Neural cell (in vitro differentiated cells): ENCODE measurements at regions not wholly inside any gene's neighbourhood (a gene's known extent, or its start where the extent isn't known, plus 50 kb on each side); places are given as distances from the start of the nearest gene placed in this dataset.

Experiments
- H2AFZ ChIP-seq: fragments of 200-600, 300-800 bp; sonication (generic), shearing (Covaris generic); 2 replicates; pipeline ENCODE4 v1.6.0; 2014; ENCODE audit warnings: low read depth, mild to moderate bottlenecking, antibody characterized with exemption, low read length, moderate library complexity
- H3F3A ChIP-seq: fragments of 200-600 bp; shearing (Covaris generic); 2 replicates; pipeline ENCODE4 v1.6.1; 2016; ENCODE audit warnings: mild to moderate bottlenecking, moderate library complexity, mixed read lengths, antibody characterized with exemption, low read length; ENCODE audit not compliant: insufficient read depth, poor library complexity, severe bottlenecking
- H3K27ac ChIP-seq: fragments of 200-600, 300-800 bp; sonication (generic), shearing (Covaris generic); 2 replicates; pipeline ENCODE4 v1.5.1; 2014; ENCODE audit warnings: mild to moderate bottlenecking, low read length, moderate library complexity
- H3K27me3 ChIP-seq: fragments of 300-800, 200-600 bp; sonication (generic), shearing (Covaris generic); 2 replicates; pipeline ENCODE4 v1.6.0; 2014; ENCODE audit warnings: mild to moderate bottlenecking, low read depth, low read length, moderate library complexity; ENCODE audit not compliant: insufficient read depth
- H3K36me3 ChIP-seq: fragments of 300-800, 200-600 bp; sonication (generic), shearing (Covaris generic); 2 replicates; pipeline ENCODE4 v1.5.1; 2014; ENCODE audit warnings: mild to moderate bottlenecking, antibody characterized with exemption, low read length, moderate library complexity; ENCODE audit not compliant: insufficient read depth
- H3K4me2 ChIP-seq: fragments of 300-800, 200-600 bp; sonication (generic), shearing (Covaris generic); 2 replicates; pipeline ENCODE4 v1.6.0; 2014; ENCODE audit warnings: mild to moderate bottlenecking, low read length
- H3K4me3 ChIP-seq: fragments of 300-800, 200-600 bp; sonication (generic), shearing (Covaris generic); 2 replicates; pipeline ENCODE4 v1.5.1; 2014; ENCODE audit warnings: mild to moderate bottlenecking, low read length, moderate library complexity
- H3K79me2 ChIP-seq: fragments of 200-600 bp; shearing (Covaris generic); replicated peaks from 2 replicates; pipeline ENCODE4 v1.6.0; 2014; ENCODE audit warnings: mild to moderate bottlenecking, low read length, moderate library complexity; ENCODE audit not compliant: insufficient read depth
- H3K9ac ChIP-seq: fragments of 300-800, 200-600 bp; sonication (generic), shearing (Covaris generic); 2 replicates; pipeline ENCODE4 v1.6.1; 2016; ENCODE audit warnings: mild to moderate bottlenecking, low read length, mixed read lengths
- H3K9me2 ChIP-seq: fragments of 200-600 bp; shearing (Covaris generic); 2 replicates; pipeline ENCODE4 v1.6.1; 2016; ENCODE audit warnings: mild to moderate bottlenecking, low read length, mixed read lengths; ENCODE audit not compliant: insufficient read depth
- H3K9me3 ChIP-seq: fragments of 200-600, 300-800 bp; sonication (generic), shearing (Covaris generic); 2 replicates; pipeline ENCODE4 v1.6.1; 2016; ENCODE audit warnings: mild to moderate bottlenecking, mixed run types, low read length, moderate library complexity, mixed read lengths
- H4K20me1 ChIP-seq: fragments of 200-600 bp; shearing (Covaris generic); 2 replicates; pipeline ENCODE4 v1.6.1; 2016; ENCODE audit warnings: mild to moderate bottlenecking, mixed run types; ENCODE audit not compliant: insufficient read depth
- CTCF ChIP-seq: fragments of 450-650 bp; IDR thresholded peaks from 2 replicates; pipeline ENCODE4 v1.5.1; 2014; ENCODE audit warnings: antibody characterized with exemption, mild to moderate bottlenecking, moderate library complexity; ENCODE audit not compliant: poor library complexity, severe bottlenecking
- EP300 ChIP-seq: fragments of 450-650 bp; conservative IDR thresholded peaks from 2 replicates; pipeline ENCODE4 v1.6.1; 2014; ENCODE audit warnings: antibody characterized with exemption, mild to moderate bottlenecking, moderate library complexity; ENCODE audit not compliant: poor library complexity, severe bottlenecking
- EZH2 ChIP-seq: fragments of 200-600, 300-800 bp; shearing (Covaris generic), sonication (generic); IDR thresholded peaks from 2 replicates; pipeline ENCODE4 v1.6.1; 2014; ENCODE audit warnings: antibody characterized with exemption, low read length, borderline replicate concordance, mild to moderate bottlenecking; ENCODE audit not compliant: insufficient read depth, poor library complexity, severe bottlenecking
- MXI1 ChIP-seq: fragments of 450-650 bp; conservative IDR thresholded peaks from 2 replicates; pipeline ENCODE4 v1.6.1; 2014; ENCODE audit warnings: antibody characterized with exemption, mild to moderate bottlenecking; ENCODE audit not compliant: poor library complexity, severe bottlenecking
- POLR2AphosphoS5 ChIP-seq: IDR thresholded peaks from 2 replicates; pipeline ENCODE4 v1.6.1; 2012
- RAD21 ChIP-seq: fragments of 450-650 bp; conservative IDR thresholded peaks from 2 replicates; pipeline ENCODE4 v1.6.1; 2014; ENCODE audit warnings: antibody characterized with exemption, mild to moderate bottlenecking, moderate library complexity
- SMC3 ChIP-seq: fragments of 450-650 bp; conservative IDR thresholded peaks from 2 replicates; pipeline ENCODE4 v1.6.1; 2014; ENCODE audit warnings: antibody characterized with exemption, mild to moderate bottlenecking, moderate library complexity; ENCODE audit not compliant: poor library complexity
- TAF1 ChIP-seq: IDR thresholded peaks from 2 replicates; pipeline ENCODE4 v1.6.1; 2012; ENCODE audit warnings: low read depth
- TF ChIP-seq, protein P1 (sequence below): IDR thresholded peaks from 2 replicates; pipeline ENCODE4 v1.6.1; 2012; ENCODE audit warnings: borderline replicate concordance

GRCh38 chr1:218700666-218701065, 355.5 kb downstream of the TGFB2 start:
- Histone ChIP-seq H3K36me3 (no peaks in the 10 kb centered on the region), H3K9me3 (no peaks in the 10 kb centered on the region), H3K4me2 (no peak overlapping the region), H2AFZ (no peak overlapping the region), H3K27ac (no peak overlapping the region), H4K20me1 (no peaks in the 10 kb centered on the region), H3K9ac (no peak overlapping the region), H3K4me3 (no peak overlapping the region), H3K27me3 (no peaks in the 10 kb centered on the region), H3F3A (no peaks in the 10 kb centered on the region), H3K9me2 (no peaks in the 10 kb centered on the region), H3K79me2 (no peaks in the 10 kb centered on the region)
- no peak for TF ChIP-seq TAF1
- no peak for TF ChIP-seq CTCF
- TF ChIP-seq EP300: no peak
- no peak for TF ChIP-seq SMC3
- TF ChIP-seq RAD21: no peak
- no peak for TF ChIP-seq POLR2AphosphoS5
- TF ChIP-seq, protein P1, sequence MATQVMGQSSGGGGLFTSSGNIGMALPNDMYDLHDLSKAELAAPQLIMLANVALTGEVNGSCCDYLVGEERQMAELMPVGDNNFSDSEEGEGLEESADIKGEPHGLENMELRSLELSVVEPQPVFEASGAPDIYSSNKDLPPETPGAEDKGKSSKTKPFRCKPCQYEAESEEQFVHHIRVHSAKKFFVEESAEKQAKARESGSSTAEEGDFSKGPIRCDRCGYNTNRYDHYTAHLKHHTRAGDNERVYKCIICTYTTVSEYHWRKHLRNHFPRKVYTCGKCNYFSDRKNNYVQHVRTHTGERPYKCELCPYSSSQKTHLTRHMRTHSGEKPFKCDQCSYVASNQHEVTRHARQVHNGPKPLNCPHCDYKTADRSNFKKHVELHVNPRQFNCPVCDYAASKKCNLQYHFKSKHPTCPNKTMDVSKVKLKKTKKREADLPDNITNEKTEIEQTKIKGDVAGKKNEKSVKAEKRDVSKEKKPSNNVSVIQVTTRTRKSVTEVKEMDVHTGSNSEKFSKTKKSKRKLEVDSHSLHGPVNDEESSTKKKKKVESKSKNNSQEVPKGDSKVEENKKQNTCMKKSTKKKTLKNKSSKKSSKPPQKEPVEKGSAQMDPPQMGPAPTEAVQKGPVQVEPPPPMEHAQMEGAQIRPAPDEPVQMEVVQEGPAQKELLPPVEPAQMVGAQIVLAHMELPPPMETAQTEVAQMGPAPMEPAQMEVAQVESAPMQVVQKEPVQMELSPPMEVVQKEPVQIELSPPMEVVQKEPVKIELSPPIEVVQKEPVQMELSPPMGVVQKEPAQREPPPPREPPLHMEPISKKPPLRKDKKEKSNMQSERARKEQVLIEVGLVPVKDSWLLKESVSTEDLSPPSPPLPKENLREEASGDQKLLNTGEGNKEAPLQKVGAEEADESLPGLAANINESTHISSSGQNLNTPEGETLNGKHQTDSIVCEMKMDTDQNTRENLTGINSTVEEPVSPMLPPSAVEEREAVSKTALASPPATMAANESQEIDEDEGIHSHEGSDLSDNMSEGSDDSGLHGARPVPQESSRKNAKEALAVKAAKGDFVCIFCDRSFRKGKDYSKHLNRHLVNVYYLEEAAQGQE: no peak
- TF ChIP-seq EZH2: no peak
- TF ChIP-seq MXI1: no peak

DNA sequence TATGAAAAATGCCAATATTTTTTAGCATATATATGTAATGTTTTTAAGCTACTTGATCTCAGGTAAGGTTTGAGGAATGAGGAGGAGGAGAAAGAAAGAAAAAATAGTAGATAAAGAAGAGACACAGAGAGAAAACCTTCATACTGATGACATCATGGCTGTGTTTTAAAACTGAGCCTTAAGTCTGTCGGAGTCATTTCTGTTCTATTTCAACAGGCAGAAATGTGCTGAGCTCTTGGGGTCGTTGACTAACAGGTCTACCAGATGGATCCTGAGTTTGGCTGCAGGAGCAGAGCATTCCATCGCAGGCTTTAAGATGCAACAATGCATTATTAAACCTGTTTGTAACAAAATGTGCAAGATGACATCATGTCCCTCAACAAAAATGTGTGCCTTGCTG, 356.0 kb downstream of the TGFB2 start:
- Histone ChIP-seq H3K27ac (no peak overlapping the region), H3K79me2 (no peaks in the 10 kb centered on the region), H4K20me1 (no peaks in the 10 kb centered on the region), H3K4me2 (no peak overlapping the region), H3K9ac (no peak overlapping the region), H3K27me3 (no peaks in the 10 kb centered on the region), H3K4me3 (no peak overlapping the region), H3K9me3 (no peaks in the 10 kb centered on the region), H3F3A (no peaks in the 10 kb centered on the region), H3K36me3 (no peaks in the 10 kb centered on the region), H2AFZ (no peak overlapping the region), H3K9me2 (no peaks in the 10 kb centered on the region)
- no peak for TF ChIP-seq POLR2AphosphoS5
- TF ChIP-seq TAF1: no peak
- TF ChIP-seq EZH2: no peak
- no peak for TF ChIP-seq MXI1
- no peak for TF ChIP-seq RAD21
- TF ChIP-seq EP300: no peak
- TF ChIP-seq, protein P1: no peak
- TF ChIP-seq CTCF: no peak
- TF ChIP-seq SMC3: no peak
